Vagina (tissue), 2 donors: ENCODE measurements at regions not wholly inside any gene's neighbourhood (a gene's known extent, or its start where the extent isn't known, plus 50 kb on each side); places are given as distances from the start of the nearest gene placed in this dataset.

Source experiments
- DNase-seq, 2 donors: peaks; one replicate each; pipeline ENCODE4 v3.0.0-alpha.2; 2017; ENCODE audit errors: extremely low spot score in 2 of 2
- H3K27ac ChIP-seq: fragments of 200-600 bp; sonication (generic); one replicate; pipeline ENCODE4 v1.5.1; 2019
- H3K27me3 ChIP-seq: fragments of 200-600 bp; sonication (generic); one replicate; pipeline ENCODE4 v1.5.1; 2019
- H3K36me3 ChIP-seq, 2 donors: fragments of 200-600 bp; sonication (generic); one replicate each; pipeline ENCODE4 v1.5.1; 2017 to 2019
- H3K4me1 ChIP-seq: fragments of 200-600 bp; sonication (generic); one replicate; pipeline ENCODE4 v1.5.1; 2019
- H3K4me3 ChIP-seq, 2 donors: fragments of 200-600 bp; sonication (generic); 1 replicate in 1 of 2; 2 replicates in 1 of 2; pipeline ENCODE4 v1.5.1; 2016 to 2019
- H3K9me3 ChIP-seq: fragments of 200-600 bp; sonication (generic); one replicate; pipeline ENCODE4 v1.5.1; 2019
- CTCF ChIP-seq, 3 experiments: fragments of 450-650 bp in 2 of 3; fragments of 200-600 bp in 1 of 3; sonication (generic) in 1 of 3; IDR thresholded peaks; one replicate each; pipeline ENCODE4 v1.5.1; 2017 to 2019; ENCODE audit warnings: antibody characterized with exemption in 3 of 3, mild to moderate bottlenecking in 2 of 3, moderate library complexity in 2 of 3
- POLR2A ChIP-seq, 2 donors: fragments of 450-650 bp; IDR thresholded peaks; one replicate each; pipeline ENCODE4 v1.6.1; 2017; ENCODE audit warnings: antibody characterized with exemption in 2 of 2, mild to moderate bottlenecking in 2 of 2, moderate library complexity in 2 of 2
- POLR2AphosphoS5 ChIP-seq, 2 donors: sonication (generic); formaldehyde crosslinking; IDR thresholded peaks; one replicate each; pipeline ENCODE4 v1.9.0; 2017; ENCODE audit warnings: antibody characterized with exemption in 2 of 2, mild to moderate bottlenecking in 2 of 2, low read depth in 1 of 2; ENCODE audit not compliant: insufficient read depth in 1 of 2
- intact Hi-C: fragments of 100-400 bp; cut with DNase I; formaldehyde crosslinking; loops from one replicate; pipeline ENCODE4 v1.15.1; 2023

- intact Hi-C loops, result no loop called here
- H3K4me3 ChIP-seq, result no peak overlapping the region
- DNase-seq, result no peak
- no peak for TF ChIP-seq CTCF (IDR thresholded peaks at IDR 0.05)
- TF ChIP-seq POLR2AphosphoS5 (IDR thresholded peaks at IDR 0.05; ENCODE audit: insufficient read depth in 1 of 2, low read depth in 1 of 2), result no peak
- TF ChIP-seq POLR2A (IDR thresholded peaks at IDR 0.05), result no peak
- no peaks in the 10 kb centered on the region for H3K36me3 ChIP-seq
- no peak overlapping the region for H3K27ac ChIP-seq
- no peaks in the 10 kb centered on the region for H3K4me1 ChIP-seq
- H3K9me3 ChIP-seq, result no peaks in the 10 kb centered on the region
- no peaks in the 10 kb centered on the region for H3K27me3 ChIP-seq
Observed at GRCh38 chr2:151118269-151118668, 143.4 kb downstream of the RBM43 start.

GRCh38 chr2:151114874-151115273, 146.8 kb downstream of the RBM43 start:
- no peak overlapping the region for H3K27ac ChIP-seq
- no peaks in the 10 kb centered on the region for H3K4me1 ChIP-seq
- H3K4me3 ChIP-seq, result no peak overlapping the region
- intact Hi-C loops, result no loop called here
- DNase-seq, result no peak
- TF ChIP-seq CTCF (IDR thresholded peaks at IDR 0.05), result no peak
- TF ChIP-seq POLR2AphosphoS5 (IDR thresholded peaks at IDR 0.05; ENCODE audit: insufficient read depth in 1 of 2, low read depth in 1 of 2), result no peak
- no peak for TF ChIP-seq POLR2A (IDR thresholded peaks at IDR 0.05)
- H3K36me3 ChIP-seq, result no peaks in the 10 kb centered on the region
- no peaks in the 10 kb centered on the region for H3K27me3 ChIP-seq
- H3K9me3 ChIP-seq, result no peaks in the 10 kb centered on the region

GRCh38 chr2:151113318-151113717, 148.3 kb downstream of the RBM43 start:
- intact Hi-C loops, result no loop called here
- TF ChIP-seq POLR2A (IDR thresholded peaks at IDR 0.05) (no peak), CTCF (IDR thresholded peaks at IDR 0.05) (no peak), POLR2AphosphoS5 (IDR thresholded peaks at IDR 0.05; ENCODE audit: insufficient read depth in 1 of 2, low read depth in 1 of 2) (no peak)
- no peaks in the 10 kb centered on the region for H3K36me3 ChIP-seq
- no peak for DNase-seq
- H3K4me1 ChIP-seq, result no peaks in the 10 kb centered on the region
- no peak overlapping the region for H3K27ac ChIP-seq
- H3K27me3 ChIP-seq, result no peaks in the 10 kb centered on the region
- no peak overlapping the region for H3K4me3 ChIP-seq
- no peaks in the 10 kb centered on the region for H3K9me3 ChIP-seq

GRCh38 chr2:151111599-151112278, 149.9 kb downstream of the RBM43 start:
- H3K9me3 ChIP-seq, result peaks cover 3% of the 10 kb centered on the region
- no peak for TF ChIP-seq POLR2AphosphoS5 (IDR thresholded peaks at IDR 0.05; ENCODE audit: insufficient read depth in 1 of 2, low read depth in 1 of 2)
- TF ChIP-seq POLR2A (IDR thresholded peaks at IDR 0.05), result no peak
- no peak for TF ChIP-seq CTCF (IDR thresholded peaks at IDR 0.05)

GRCh38 chr2:151106805-151107506, 154.7 kb downstream of the RBM43 start:
- intact Hi-C loops, result no loop called here
- Histone ChIP-seq H3K4me3 (no peak overlapping the region), H3K36me3 (no peaks in the 10 kb centered on the region), H3K27ac (no peak overlapping the region), H3K4me1 (no peaks in the 10 kb centered on the region), H3K27me3 (no peaks in the 10 kb centered on the region), H3K9me3 (peaks cover 3% of the 10 kb centered on the region)
- TF ChIP-seq CTCF (IDR thresholded peaks at IDR 0.05) (no peak), POLR2AphosphoS5 (IDR thresholded peaks at IDR 0.05; ENCODE audit: insufficient read depth in 1 of 2, low read depth in 1 of 2) (no peak), POLR2A (IDR thresholded peaks at IDR 0.05) (no peak)
- DNase-seq, result no peak

More at GRCh38 chr2:151111599-151112278, 149.9 kb downstream of the RBM43 start:
- H3K4me3 ChIP-seq, result no peak overlapping the region
- no peaks in the 10 kb centered on the region for H3K4me1 ChIP-seq
- H3K27ac ChIP-seq, result no peak overlapping the region
- no peak for DNase-seq
- no peaks in the 10 kb centered on the region for H3K27me3 ChIP-seq
- H3K36me3 ChIP-seq, result no peaks in the 10 kb centered on the region
- intact Hi-C loops, result no loop called here
